Stimulated activated naive B cell treated with anti-CD40 and anti-IgM and Interleukin-4, amounts not matched to agents 10 μg/mL and 1 μg/mL and 100 μg/mL, for 72 hours (primary cell): ENCODE measurements at regions not wholly inside any gene's neighbourhood (a gene's known extent, or its start where the extent isn't known, plus 50 kb on each side); places are given as distances from the start of the nearest gene placed in this dataset.

ENCODE experiments used
- ATAC-seq, 2 donors: fragments of 150-1000 bp; cut with Tn5 transposase; replicated peaks; 2 replicates each; pipeline ENCODE4 v1.10.0; 2021; ENCODE audit warnings: moderate library complexity in 1 of 2
- DNase-seq: peaks from one replicate; pipeline ENCODE4 v3.0.0; 2021
- H3K27ac Mint-ChIP-seq: one replicate; pipeline ENCODE4 v1.8.0; 2022; ENCODE audit warnings: mild to moderate bottlenecking, mixed read lengths
- H3K27me3 Mint-ChIP-seq, 2 donors: one replicate each; pipeline ENCODE4 v1.8.0; 2022; ENCODE audit warnings: mixed read lengths in 2 of 2
- H3K36me3 Mint-ChIP-seq, 2 donors: one replicate each; pipeline ENCODE4 v1.8.0; 2022; ENCODE audit warnings: mixed read lengths in 2 of 2, mild to moderate bottlenecking in 1 of 2
- H3K4me1 Mint-ChIP-seq, 2 donors: one replicate each; pipeline ENCODE4 v1.8.0; 2022; ENCODE audit warnings: mixed read lengths in 2 of 2, mild to moderate bottlenecking in 1 of 2
- H3K4me3 Mint-ChIP-seq, 2 donors: one replicate each; pipeline ENCODE4 v1.8.0; 2022; ENCODE audit warnings: mild to moderate bottlenecking in 2 of 2, mixed read lengths in 2 of 2, moderate library complexity in 1 of 2
- H3K9me3 Mint-ChIP-seq, 2 donors: one replicate each; pipeline ENCODE4 v1.8.0; 2022; ENCODE audit warnings: mixed read lengths in 2 of 2, mild to moderate bottlenecking in 1 of 2

DNA sequence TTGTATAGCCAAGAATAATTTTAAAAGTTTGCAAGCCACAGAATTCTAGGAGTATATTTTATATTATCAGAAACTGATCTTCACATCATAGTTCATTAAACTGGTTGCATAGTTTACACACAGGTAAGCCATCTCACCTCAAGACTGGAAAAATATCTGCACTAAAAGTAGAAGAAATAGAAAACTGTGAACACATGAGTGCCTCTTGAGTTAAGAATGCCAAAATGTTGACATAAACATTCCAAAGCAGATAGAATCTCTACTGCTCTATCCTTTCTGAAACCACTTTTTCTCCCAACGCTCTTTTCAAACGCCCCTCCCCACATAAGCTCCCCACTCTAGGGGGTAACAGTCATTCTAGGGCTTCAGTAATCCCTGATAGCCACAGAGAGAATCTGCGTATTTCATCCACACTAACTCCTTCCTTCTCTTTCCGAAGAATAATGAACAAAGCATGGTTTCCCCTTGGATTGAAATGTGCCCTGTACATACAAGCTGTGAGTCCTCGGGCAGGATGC is 201.5 kb downstream of the IRS2 start:
- ATAC-seq (no peak), DNase-seq (no peak)
- Mint-ChIP-seq H3K27ac (no peak overlapping the region), H3K9me3 (peaks cover 0 to 2% of the 10 kb centered on the region in 2 donors), H3K36me3 (no peaks in the 10 kb centered on the region), H3K27me3 (peaks cover 17 to 31% of the 10 kb centered on the region in 2 donors), H3K4me1 (no peaks in the 10 kb centered on the region), H3K4me3 (no peak overlapping the region)

DNA sequence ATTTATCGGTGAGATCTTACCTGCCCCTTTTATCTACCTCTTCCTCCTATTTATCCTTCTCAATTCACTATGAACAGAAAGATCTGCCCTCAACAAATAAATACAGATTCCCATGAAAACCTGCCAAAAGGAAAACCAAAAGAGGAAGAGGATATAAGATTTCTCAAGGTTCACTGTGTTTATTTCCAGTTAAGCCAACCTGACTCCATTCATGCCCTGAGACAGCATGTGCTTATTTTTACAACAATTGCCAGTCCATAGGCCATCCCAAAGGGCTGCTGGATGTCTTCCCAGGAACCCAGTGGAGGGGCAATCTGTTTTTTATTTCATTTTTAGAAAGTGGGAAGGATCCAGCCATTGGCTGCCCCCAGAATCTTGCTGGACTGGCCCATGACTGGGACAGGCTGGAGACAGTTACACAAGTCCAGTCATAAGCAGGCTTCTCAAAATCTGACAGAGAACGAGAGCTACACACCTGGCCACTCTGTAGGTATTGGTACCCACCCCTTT is 209.1 kb downstream of the IRS2 start:
- no peak for ATAC-seq
- Mint-ChIP-seq H3K4me3 (no peak overlapping the region), H3K9me3 (peaks cover 0 to 2% of the 10 kb centered on the region in 2 donors), H3K27ac (no peak overlapping the region), H3K36me3 (no peaks in the 10 kb centered on the region), H3K4me1 (no peaks in the 10 kb centered on the region), H3K27me3 (peaks cover 0 to 4% of the 10 kb centered on the region in 2 donors)
- no peak for DNase-seq

DNA sequence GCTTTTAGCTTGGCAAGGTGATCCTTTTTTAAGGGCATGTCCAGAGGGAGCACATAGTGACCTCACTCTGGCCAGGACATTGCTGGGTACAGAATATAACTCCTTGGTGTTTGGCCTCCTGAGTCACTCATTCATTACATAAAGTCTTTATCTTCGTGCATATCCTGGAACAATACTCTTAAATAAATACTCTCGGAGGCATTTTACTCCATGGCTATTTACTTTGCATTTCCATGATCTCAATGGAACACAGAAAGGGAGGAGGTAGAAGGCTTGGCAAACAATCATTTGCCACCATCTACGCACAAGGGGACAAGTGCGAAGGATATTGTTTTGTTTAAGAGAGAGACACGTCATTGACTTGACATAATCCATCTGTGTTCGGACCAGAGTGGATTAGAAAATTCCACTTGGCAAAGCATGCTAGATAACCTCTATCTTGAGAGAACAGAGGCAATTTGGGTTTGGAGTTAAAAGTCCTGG is 210.0 kb downstream of the IRS2 start:
- no peaks in the 10 kb centered on the region for H3K36me3 Mint-ChIP-seq
- no peak overlapping the region for H3K4me3 Mint-ChIP-seq
- peaks cover 0 to 2% of the 10 kb centered on the region in 2 donors for H3K9me3 Mint-ChIP-seq
- H3K27me3 Mint-ChIP-seq = peaks cover 0 to 4% of the 10 kb centered on the region in 2 donors
- H3K4me1 Mint-ChIP-seq = no peaks in the 10 kb centered on the region
- no peak overlapping the region for H3K27ac Mint-ChIP-seq
- DNase-seq = no peak
- ATAC-seq = no peak

DNA sequence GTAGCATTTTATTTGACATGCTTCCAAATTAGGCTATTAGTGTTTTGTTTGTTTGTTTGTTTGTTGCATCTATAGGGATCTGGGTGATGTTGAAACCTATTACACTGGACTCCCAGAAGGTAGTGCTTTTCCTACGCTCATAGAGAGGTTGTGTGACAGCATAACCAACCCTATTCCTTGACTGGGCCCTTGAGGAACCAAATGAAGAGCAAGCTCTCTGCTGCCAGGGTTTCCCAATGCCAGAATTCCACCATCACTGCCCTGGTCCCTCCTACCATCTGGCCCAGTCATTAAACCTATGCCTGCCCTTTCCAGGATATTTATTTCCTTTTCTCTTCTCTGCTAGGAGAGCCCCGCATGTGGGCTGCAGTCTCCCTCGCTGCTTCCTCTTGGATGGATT is 210.6 kb downstream of the IRS2 start:
- ATAC-seq (no peak), DNase-seq (no peak)
- Mint-ChIP-seq H3K4me1 (peaks cover 1 to 4% of the 10 kb centered on the region in 2 donors), H3K36me3 (no peaks in the 10 kb centered on the region), H3K4me3 (no peak overlapping the region), H3K27ac (no peak overlapping the region), H3K9me3 (no peaks in the 10 kb centered on the region), H3K27me3 (peaks cover 0 to 4% of the 10 kb centered on the region in 2 donors)

DNA sequence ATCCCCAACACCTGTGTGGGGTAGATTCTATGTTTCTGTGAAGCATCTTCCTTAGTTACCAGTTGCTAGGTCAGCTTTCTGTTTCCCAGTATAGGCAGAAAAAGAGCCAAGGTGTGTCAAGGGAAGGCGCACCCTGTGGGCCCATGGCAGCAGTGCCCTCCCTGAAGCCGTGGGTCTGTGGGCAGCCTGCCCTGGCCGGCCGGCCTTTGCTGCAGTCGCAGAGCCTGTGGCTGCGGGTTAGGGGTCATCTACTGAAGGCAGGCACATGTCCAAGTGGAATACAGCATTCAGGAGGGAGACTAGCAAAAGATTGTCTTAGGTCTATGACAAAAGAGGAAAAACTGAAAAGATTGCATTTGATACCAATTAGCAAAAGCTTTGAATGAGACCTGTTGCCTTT is 214.0 kb downstream of the IRS2 start:
- H3K4me1 Mint-ChIP-seq = peaks cover 3 to 13% of the 10 kb centered on the region in 2 donors
- no peaks in the 10 kb centered on the region for H3K9me3 Mint-ChIP-seq
- DNase-seq (no peak), ATAC-seq (no peak)
- H3K27ac Mint-ChIP-seq = no peak overlapping the region
- no peaks in the 10 kb centered on the region for H3K27me3 Mint-ChIP-seq
- no peaks in the 10 kb centered on the region for H3K36me3 Mint-ChIP-seq
- H3K4me3 Mint-ChIP-seq = no peak overlapping the region

DNA sequence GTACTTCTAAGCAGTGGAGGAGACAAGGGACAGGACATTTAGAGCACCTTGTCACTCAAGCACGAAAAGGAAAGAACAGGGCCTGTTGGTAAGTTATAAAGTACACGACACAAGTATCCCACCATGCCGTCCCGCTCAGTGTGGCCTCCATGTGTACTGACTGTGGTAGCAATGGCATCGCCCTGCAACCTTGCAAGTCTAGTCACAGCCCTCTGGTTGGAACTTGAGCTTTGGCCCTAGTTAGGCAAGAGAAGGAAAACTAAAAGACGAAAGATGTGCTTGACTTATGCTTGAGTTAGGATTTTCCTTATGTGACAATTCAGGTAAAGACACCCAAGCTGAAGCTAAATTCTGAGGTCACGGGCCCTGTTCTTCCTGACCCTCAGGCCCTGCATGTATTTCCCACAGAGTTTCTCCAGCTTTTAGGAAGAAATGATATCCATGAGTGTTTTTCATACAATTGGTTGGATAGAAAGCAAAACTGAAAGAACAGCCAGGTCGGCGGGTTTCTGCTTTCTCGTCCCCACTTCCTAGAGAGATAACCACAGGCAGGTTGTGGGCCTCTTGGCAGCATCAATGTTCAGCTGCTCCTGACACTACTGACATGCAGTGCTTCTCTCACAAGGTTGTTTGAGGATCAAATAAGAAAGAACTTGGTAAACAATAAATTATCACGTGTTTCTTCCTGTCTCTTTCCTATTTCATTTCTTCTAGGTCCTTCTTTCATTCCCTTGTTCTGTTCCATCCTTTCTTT is 216.2 kb downstream of the IRS2 start:
- DNase-seq = no peak
- Mint-ChIP-seq H3K27me3 (no peaks in the 10 kb centered on the region), H3K36me3 (no peaks in the 10 kb centered on the region), H3K4me1 (peaks cover 3 to 13% of the 10 kb centered on the region in 2 donors), H3K9me3 (no peaks in the 10 kb centered on the region), H3K27ac (peak overlapping the region; percentile 14), H3K4me3 (peak overlapping the region in 1 of 2 donors; percentile 10)
- peak; percentile 58 to 65 for ATAC-seq

DNA sequence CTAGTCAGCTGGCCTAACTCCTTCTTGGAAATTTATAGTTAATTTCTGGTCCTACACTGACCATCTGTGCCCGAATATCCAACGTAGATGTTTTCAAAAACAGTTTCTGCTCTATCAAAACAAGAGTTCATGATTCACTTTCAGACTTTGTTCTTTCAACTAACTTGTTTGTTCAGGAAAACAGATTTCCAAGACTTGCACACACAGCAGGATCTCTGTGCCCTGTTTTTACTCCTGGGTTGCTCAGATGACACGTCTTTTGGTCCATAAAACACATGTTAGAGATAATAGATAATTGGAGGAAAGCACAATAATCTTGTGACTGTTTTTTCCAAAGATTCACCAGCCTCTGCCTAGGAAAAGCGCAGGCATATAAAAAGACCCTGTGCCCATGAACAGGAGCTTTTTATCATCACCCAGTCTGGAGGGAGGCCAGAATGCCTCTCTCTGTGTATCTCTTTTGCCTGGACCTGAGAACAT is 218.0 kb downstream of the IRS2 start:
- H3K27ac Mint-ChIP-seq = no peak overlapping the region
- no peaks in the 10 kb centered on the region for H3K9me3 Mint-ChIP-seq
- H3K36me3 Mint-ChIP-seq = no peaks in the 10 kb centered on the region
- no peak for ATAC-seq
- no peak overlapping the region for H3K4me3 Mint-ChIP-seq
- no peak for DNase-seq
- peaks cover 3 to 13% of the 10 kb centered on the region in 2 donors for H3K4me1 Mint-ChIP-seq
- no peaks in the 10 kb centered on the region for H3K27me3 Mint-ChIP-seq

DNA sequence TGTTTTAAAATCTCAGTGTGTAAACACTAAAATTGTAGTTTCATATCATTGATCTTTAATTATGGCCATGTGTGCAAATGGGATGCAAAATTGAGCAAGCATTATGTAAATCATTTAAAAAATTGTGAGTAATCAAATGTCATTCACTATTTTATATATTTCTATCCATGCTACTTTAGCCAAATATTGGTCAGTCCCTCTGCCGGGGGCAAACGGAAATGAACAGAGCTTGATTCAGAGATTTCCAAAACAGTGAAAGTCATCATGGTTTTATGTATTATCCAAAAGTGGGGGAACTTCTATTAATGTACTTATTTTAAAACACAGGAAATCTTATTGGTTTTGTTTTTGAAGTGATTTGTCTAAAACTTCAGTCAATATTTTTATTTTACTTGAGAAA is 219.1 kb downstream of the IRS2 start:
- H3K4me1 Mint-ChIP-seq = peaks cover 3 to 13% of the 10 kb centered on the region in 2 donors
- H3K27me3 Mint-ChIP-seq = no peaks in the 10 kb centered on the region
- no peak for DNase-seq
- no peaks in the 10 kb centered on the region for H3K36me3 Mint-ChIP-seq
- H3K4me3 Mint-ChIP-seq = no peak overlapping the region
- H3K9me3 Mint-ChIP-seq = no peaks in the 10 kb centered on the region
- ATAC-seq = no peak
- H3K27ac Mint-ChIP-seq = no peak overlapping the region

DNA sequence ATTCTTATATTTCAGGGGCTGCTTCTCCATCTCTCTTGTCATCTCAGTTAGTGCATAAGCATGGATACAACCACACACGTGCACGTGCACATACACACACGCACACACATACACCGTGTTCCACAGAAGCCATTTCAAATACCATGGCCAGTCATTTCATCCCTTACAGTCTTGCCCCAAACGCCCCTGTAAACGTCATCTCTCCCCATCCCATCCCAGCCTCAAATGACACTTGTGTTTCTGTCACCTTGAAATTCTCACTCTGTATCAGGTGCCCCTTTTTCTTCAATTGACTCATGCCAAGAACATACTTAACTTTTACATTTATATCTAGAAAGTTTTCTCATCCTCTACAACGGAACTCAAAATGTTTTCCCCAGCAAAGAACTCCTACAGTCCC is 220.5 kb downstream of the IRS2 start:
- no peak overlapping the region for H3K27ac Mint-ChIP-seq
- DNase-seq = no peak
- no peak overlapping the region for H3K4me3 Mint-ChIP-seq
- ATAC-seq = no peak
- no peaks in the 10 kb centered on the region for H3K36me3 Mint-ChIP-seq
- peaks cover 2 to 10% of the 10 kb centered on the region in 2 donors for H3K4me1 Mint-ChIP-seq
- peaks cover 3 to 4% of the 10 kb centered on the region in 2 donors for H3K9me3 Mint-ChIP-seq
- no peaks in the 10 kb centered on the region for H3K27me3 Mint-ChIP-seq

DNA sequence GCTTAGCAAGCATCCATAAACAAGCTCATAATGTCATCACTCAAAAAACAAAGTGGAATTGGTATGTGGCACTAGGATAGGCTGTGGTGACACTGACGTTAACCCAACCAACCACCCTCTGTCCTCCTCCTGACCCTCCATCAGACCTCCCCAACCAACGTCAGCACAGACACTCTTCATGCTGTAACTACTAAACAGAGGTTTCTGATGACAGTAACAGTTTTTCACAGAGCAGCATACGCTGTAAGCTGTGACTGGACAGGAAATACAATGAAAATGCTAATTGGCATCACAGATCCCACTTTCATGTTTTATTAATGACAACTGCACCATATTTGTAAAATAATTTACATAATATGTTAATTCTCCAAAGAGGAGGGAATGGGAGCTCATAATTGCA is 238.0 kb downstream of the IRS2 start:
- Mint-ChIP-seq H3K36me3 (no peaks in the 10 kb centered on the region), H3K27me3 (peaks cover 7 to 14% of the 10 kb centered on the region in 2 donors), H3K4me1 (peaks cover 0 to 6% of the 10 kb centered on the region in 2 donors), H3K9me3 (no peaks in the 10 kb centered on the region), H3K4me3 (no peak overlapping the region), H3K27ac (no peak overlapping the region)
- DNase-seq = no peak
- no peak for ATAC-seq

DNA sequence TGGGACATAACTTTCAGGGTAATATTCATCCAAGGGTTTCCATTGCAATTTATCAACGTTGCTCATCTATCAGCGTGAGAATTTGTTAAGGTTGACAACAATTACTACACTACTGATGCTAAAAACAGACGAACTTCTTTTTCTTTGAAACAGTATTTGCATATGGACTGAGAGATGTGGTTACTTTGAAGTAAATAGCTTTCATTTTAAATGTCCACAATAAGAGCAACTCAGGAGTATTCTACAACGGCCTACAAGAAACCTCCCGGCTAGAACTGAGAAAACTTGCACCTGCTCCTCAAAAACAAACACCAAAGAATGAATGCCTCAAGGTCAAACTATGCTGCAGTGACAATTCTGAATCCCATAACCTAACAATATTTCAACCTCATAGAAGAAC is 238.4 kb downstream of the IRS2 start:
- no peaks in the 10 kb centered on the region for H3K9me3 Mint-ChIP-seq
- no peak overlapping the region for H3K27ac Mint-ChIP-seq
- peaks cover 7 to 14% of the 10 kb centered on the region in 2 donors for H3K27me3 Mint-ChIP-seq
- peaks cover 0 to 6% of the 10 kb centered on the region in 2 donors for H3K4me1 Mint-ChIP-seq
- H3K36me3 Mint-ChIP-seq = no peaks in the 10 kb centered on the region
- ATAC-seq = no peak
- H3K4me3 Mint-ChIP-seq = no peak overlapping the region
- no peak for DNase-seq

DNA sequence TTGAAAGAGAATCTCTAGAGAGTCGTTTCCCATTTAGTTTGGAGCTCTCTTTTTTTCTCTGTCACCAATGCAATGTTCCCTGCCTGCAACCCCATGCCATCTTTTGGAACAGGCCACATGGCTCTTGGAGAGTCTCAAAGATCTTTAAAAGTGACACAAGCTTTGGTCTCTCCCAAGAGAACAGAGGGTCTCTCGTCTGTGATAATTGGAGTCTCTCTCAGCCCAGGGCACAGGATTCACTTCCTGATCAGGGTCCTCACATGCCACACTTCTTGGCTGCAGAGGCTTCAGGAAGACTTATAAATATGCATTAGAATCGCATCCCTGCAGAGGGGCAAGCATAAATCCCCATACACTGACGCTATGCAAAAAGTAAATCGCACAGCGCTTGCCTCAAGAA is 240.5 kb downstream of the IRS2 start:
- H3K9me3 Mint-ChIP-seq = no peaks in the 10 kb centered on the region
- H3K27me3 Mint-ChIP-seq = peaks cover 7 to 14% of the 10 kb centered on the region in 2 donors
- H3K36me3 Mint-ChIP-seq = no peaks in the 10 kb centered on the region
- H3K27ac Mint-ChIP-seq = no peak overlapping the region
- ATAC-seq (no peak), DNase-seq (no peak)
- H3K4me3 Mint-ChIP-seq = no peak overlapping the region
- peaks cover 0 to 6% of the 10 kb centered on the region in 2 donors for H3K4me1 Mint-ChIP-seq

DNA sequence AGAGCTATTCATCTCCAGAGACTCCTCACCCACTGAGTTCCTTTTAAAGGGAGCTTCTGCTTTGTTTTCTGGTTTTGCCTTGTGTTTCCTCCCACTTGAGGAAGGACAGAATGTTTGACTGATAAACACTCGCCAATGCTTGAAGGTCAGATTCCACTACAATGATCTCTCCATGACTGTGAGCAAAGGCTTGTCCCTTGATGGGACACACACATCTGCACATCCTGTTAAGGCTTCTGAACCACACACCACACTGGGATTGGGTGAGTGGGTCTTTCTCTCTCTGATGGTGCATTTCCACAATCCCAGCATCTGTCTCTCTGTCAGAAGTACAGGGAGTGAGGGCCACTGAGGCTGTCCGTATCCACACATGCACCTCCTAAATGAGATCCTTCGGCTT is 245.3 kb downstream of the IRS2 start:
- ATAC-seq (no peak), DNase-seq (no peak)
- Mint-ChIP-seq H3K27ac (no peak overlapping the region), H3K36me3 (no peaks in the 10 kb centered on the region), H3K4me3 (no peak overlapping the region), H3K27me3 (peaks cover 9 to 12% of the 10 kb centered on the region in 2 donors), H3K9me3 (peaks cover 0 to 2% of the 10 kb centered on the region in 2 donors), H3K4me1 (no peaks in the 10 kb centered on the region)

DNA sequence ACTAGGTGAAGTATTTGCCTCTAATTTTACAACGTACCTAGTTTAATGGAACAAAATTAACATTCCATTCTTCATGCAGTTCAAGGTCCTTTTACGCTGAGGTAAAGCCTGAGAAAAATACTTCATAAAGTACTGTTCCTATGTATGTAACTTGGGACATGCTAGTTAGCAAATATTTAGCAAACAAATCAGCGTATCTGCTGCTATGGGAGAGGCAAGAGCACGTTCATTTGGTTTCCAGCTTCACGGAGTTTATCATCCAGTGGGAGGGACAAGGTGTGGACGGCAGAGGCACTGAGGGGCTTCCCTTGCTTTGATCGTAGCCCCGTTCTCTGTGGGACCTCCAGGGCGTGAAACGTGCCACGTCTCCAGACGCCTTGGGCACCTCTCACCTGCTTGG is 248.8 kb downstream of the IRS2 start:
- H3K27me3 Mint-ChIP-seq = peaks cover 0 to 8% of the 10 kb centered on the region in 2 donors
- H3K4me1 Mint-ChIP-seq = no peaks in the 10 kb centered on the region
- no peak overlapping the region for H3K4me3 Mint-ChIP-seq
- no peak overlapping the region for H3K27ac Mint-ChIP-seq
- peaks cover 3 to 7% of the 10 kb centered on the region in 2 donors for H3K9me3 Mint-ChIP-seq
- DNase-seq (no peak), ATAC-seq (no peak)
- H3K36me3 Mint-ChIP-seq = no peaks in the 10 kb centered on the region

DNA sequence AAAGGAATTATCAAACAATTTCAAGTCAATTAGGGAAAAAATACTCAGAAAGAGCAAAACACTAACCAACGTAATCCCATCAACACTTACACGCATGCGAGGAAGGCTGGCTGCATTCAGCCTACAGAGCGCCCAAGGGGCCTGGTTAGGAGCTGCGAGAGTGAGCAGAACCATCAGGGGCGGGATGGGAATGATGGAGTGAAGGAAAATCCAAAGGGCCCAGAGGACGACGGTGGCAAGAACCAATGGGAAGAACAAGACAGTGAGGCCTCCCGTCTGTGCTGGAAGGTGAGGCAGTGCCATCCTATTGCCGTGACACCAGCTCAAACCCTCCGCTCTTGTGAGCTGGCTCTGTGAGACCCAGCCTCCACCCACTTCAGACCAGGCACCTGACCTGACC is 253.0 kb downstream of the IRS2 start:
- H3K4me1 Mint-ChIP-seq = no peaks in the 10 kb centered on the region
- H3K36me3 Mint-ChIP-seq = peaks cover 0 to 1% of the 10 kb centered on the region in 2 donors
- DNase-seq (no peak), ATAC-seq (no peak)
- peaks cover 8 to 10% of the 10 kb centered on the region in 2 donors for H3K9me3 Mint-ChIP-seq
- no peak overlapping the region for H3K4me3 Mint-ChIP-seq
- no peak overlapping the region for H3K27ac Mint-ChIP-seq
- H3K27me3 Mint-ChIP-seq = peaks cover 3 to 15% of the 10 kb centered on the region in 2 donors
